Vagina (tissue), 2 donors: ENCODE measurements at regions not wholly inside any gene's neighbourhood (a gene's known extent, or its start where the extent isn't known, plus 50 kb on each side); places are given as distances from the start of the nearest gene placed in this dataset.

ENCODE experiments used
- CTCF ChIP-seq, 3 experiments: fragments of 450-650 bp in 2 of 3; fragments of 200-600 bp in 1 of 3; sonication (generic) in 1 of 3; IDR thresholded peaks; one replicate each; pipeline ENCODE4 v1.5.1; 2017 to 2019; ENCODE audit warnings: antibody characterized with exemption in 3 of 3, mild to moderate bottlenecking in 2 of 3, moderate library complexity in 2 of 3
- POLR2AphosphoS5 ChIP-seq, 2 donors: sonication (generic); formaldehyde crosslinking; IDR thresholded peaks; one replicate each; pipeline ENCODE4 v1.9.0; 2017; ENCODE audit warnings: antibody characterized with exemption in 2 of 2, mild to moderate bottlenecking in 2 of 2, low read depth in 1 of 2; ENCODE audit not compliant: insufficient read depth in 1 of 2

- no peak for TF ChIP-seq CTCF (IDR thresholded peaks at IDR 0.05)
- no peak for TF ChIP-seq POLR2AphosphoS5 (IDR thresholded peaks at IDR 0.05; ENCODE audit: insufficient read depth in 1 of 2, low read depth in 1 of 2)
Measured at GRCh38 chr18:30811580-30811979, 231.0 kb downstream of the DSC3 start.
